Activated CD4-positive, alpha-beta memory T cell treated with anti-CD3 and anti-CD28 coated beads, Interleukin-2, amount 10 ng/mL, durations not matched to agents 7 days and 5 days (primary cell): ENCODE measurements at regions not wholly inside any gene's neighbourhood (a gene's known extent, or its start where the extent isn't known, plus 50 kb on each side); places are given as distances from the start of the nearest gene placed in this dataset.
"Not testable (repeated sequence)": the region's sequence is repeated elsewhere in the genome, so short reads cannot be mapped to it uniquely, and the experiment has no call there.

Experiments
- CTCF ChIA-PET: fragments of 350-600 bp; sonication (Branson Sonifier 250); formaldehyde crosslinking; loops from one replicate; lab custom pipeline; 2021; ENCODE audit warnings: antibody characterized with exemption, inconsistent platforms; lab: Charles Lee
- POLR2A ChIA-PET: fragments of 350-600 bp; sonication (Branson Sonifier 250); formaldehyde crosslinking; loops from one replicate; lab custom pipeline; 2021; ENCODE audit warnings: antibody characterized with exemption; lab: Charles Lee
- DNase-seq: peaks from one replicate; pipeline ENCODE4 v3.0.0-alpha.2; 2020
- H3K27ac Mint-ChIP-seq: one replicate; pipeline ENCODE4 v1.8.0; 2021; ENCODE audit warnings: mild to moderate bottlenecking, mixed read lengths
- H3K27me3 Mint-ChIP-seq: one replicate; pipeline ENCODE4 v1.8.0; 2021; ENCODE audit warnings: mixed read lengths
- H3K36me3 Mint-ChIP-seq: one replicate; pipeline ENCODE4 v1.8.0; 2021; ENCODE audit warnings: low read depth, mixed read lengths
- H3K4me1 Mint-ChIP-seq: one replicate; pipeline ENCODE4 v1.8.0; 2021; ENCODE audit warnings: mixed read lengths
- H3K4me3 Mint-ChIP-seq: one replicate; pipeline ENCODE4 v1.8.0; 2021; ENCODE audit warnings: mild to moderate bottlenecking, mixed read lengths
- H3K9me3 Mint-ChIP-seq: one replicate; pipeline ENCODE4 v1.8.0; 2021; ENCODE audit warnings: mixed read lengths

GRCh38 chrX:132302687-132303086, 83.4 kb upstream of the RAP2C start:
- CTCF ChIA-PET, H3K4me3 Mint-ChIP-seq, DNase-seq, H3K36me3 Mint-ChIP-seq, H3K27ac Mint-ChIP-seq, H3K27me3 Mint-ChIP-seq, H3K4me1 Mint-ChIP-seq, POLR2A ChIA-PET, H3K9me3 Mint-ChIP-seq: not testable (repeated sequence)

- ChIA-PET POLR2A (no interaction called here), CTCF (interaction anchor here (1.2 to 2.5 kb wide), 2 partner anchors 320 to 337 kb away, joined by 4 to 16 read pairs; no protein-coding TSS in a partner anchor)
- Mint-ChIP-seq H3K36me3 (no peaks in the 10 kb centered on the region), H3K27ac (no peak overlapping the region), H3K4me1 (peaks cover 6% of the 10 kb centered on the region), H3K4me3 (no peak overlapping the region), H3K27me3 (no peaks in the 10 kb centered on the region), H3K9me3 (no peaks in the 10 kb centered on the region)
- no peak for DNase-seq
These were observed 75.7 kb upstream of the RAP2C start for GRCh38 chrX:132294776-132295495.

GRCh38 chrX:132294192-132294591, 74.9 kb upstream of the RAP2C start:
- H3K36me3 Mint-ChIP-seq = no peaks in the 10 kb centered on the region
- peaks cover 6% of the 10 kb centered on the region for H3K4me1 Mint-ChIP-seq
- ChIA-PET CTCF (interaction anchor here (1.2 to 2.5 kb wide), 2 partner anchors 320 to 337 kb away, joined by 4 to 16 read pairs; no protein-coding TSS in a partner anchor), POLR2A (no interaction called here)
- no peaks in the 10 kb centered on the region for H3K9me3 Mint-ChIP-seq
- no peak for DNase-seq
- no peaks in the 10 kb centered on the region for H3K27me3 Mint-ChIP-seq
- H3K4me3 Mint-ChIP-seq = no peak overlapping the region
- no peak overlapping the region for H3K27ac Mint-ChIP-seq

GRCh38 chrX:132292793-132293192, 73.5 kb upstream of the RAP2C start:
- Mint-ChIP-seq H3K36me3 (no peaks in the 10 kb centered on the region), H3K27ac (no peak overlapping the region), H3K9me3 (no peaks in the 10 kb centered on the region), H3K27me3 (no peaks in the 10 kb centered on the region), H3K4me3 (no peak overlapping the region), H3K4me1 (peaks cover 6% of the 10 kb centered on the region)
- peak; percentile 18 for DNase-seq
- ChIA-PET CTCF (interaction anchor here (0.8 to 2.5 kb wide), 16 partner anchors 11 to 465 kb away, joined by 3 to 16 read pairs (median 4); no protein-coding TSS in a partner anchor), POLR2A (interaction anchor here (1.0 kb wide), 1 partner anchor 73 kb away, joined by 4 read pairs; no protein-coding TSS in a partner anchor)

GRCh38 chrX:132277953-132278614, 58.8 kb upstream of the RAP2C start:
- Mint-ChIP-seq H3K4me3 (no peak overlapping the region), H3K4me1 (no peaks in the 10 kb centered on the region), H3K9me3 (no peaks in the 10 kb centered on the region), H3K27me3 (no peaks in the 10 kb centered on the region), H3K36me3 (no peaks in the 10 kb centered on the region), H3K27ac (no peak overlapping the region)
- CTCF ChIA-PET = no interaction called here
- DNase-seq = no peak
- POLR2A ChIA-PET = no interaction called here

GRCh38 chrX:132272826-132273225, 53.6 kb upstream of the RAP2C start:
- Mint-ChIP-seq H3K36me3 (no peaks in the 10 kb centered on the region), H3K9me3 (no peaks in the 10 kb centered on the region), H3K27me3 (no peaks in the 10 kb centered on the region), H3K4me1 (peaks cover 6% of the 10 kb centered on the region), H3K27ac (no peak overlapping the region), H3K4me3 (no peak overlapping the region)
- no peak for DNase-seq
- ChIA-PET CTCF (interaction anchor here (0.8 kb wide), 1 partner anchor 20 kb away, joined by 3 read pairs; no protein-coding TSS in a partner anchor), POLR2A (no interaction called here)

GRCh38 chrX:132271311-132271778, 52.1 kb upstream of the RAP2C start:
- Mint-ChIP-seq H3K36me3 (no peaks in the 10 kb centered on the region), H3K4me3 (no peak overlapping the region), H3K27ac (no peak overlapping the region), H3K27me3 (no peaks in the 10 kb centered on the region), H3K9me3 (no peaks in the 10 kb centered on the region), H3K4me1 (peaks cover 6% of the 10 kb centered on the region)
- ChIA-PET POLR2A (no interaction called here), CTCF (no interaction called here)
- no peak for DNase-seq

GRCh38 chrX:132270699-132271098, 51.5 kb upstream of the RAP2C start:
- no peak overlapping the region for H3K4me3 Mint-ChIP-seq
- H3K9me3 Mint-ChIP-seq = no peaks in the 10 kb centered on the region
- ChIA-PET CTCF (no interaction called here), POLR2A (no interaction called here)
- no peaks in the 10 kb centered on the region for H3K27me3 Mint-ChIP-seq
- no peak for DNase-seq
- H3K4me1 Mint-ChIP-seq = peaks cover 6% of the 10 kb centered on the region
- no peak overlapping the region for H3K27ac Mint-ChIP-seq
- no peaks in the 10 kb centered on the region for H3K36me3 Mint-ChIP-seq

- H3K4me1 Mint-ChIP-seq = peaks cover 6% of the 10 kb centered on the region
- no peak overlapping the region for H3K4me3 Mint-ChIP-seq
- H3K27me3 Mint-ChIP-seq = no peaks in the 10 kb centered on the region
- H3K9me3 Mint-ChIP-seq = no peaks in the 10 kb centered on the region
- ChIA-PET CTCF (no interaction called here), POLR2A (no interaction called here)
- H3K36me3 Mint-ChIP-seq = no peaks in the 10 kb centered on the region
- H3K27ac Mint-ChIP-seq = no peak overlapping the region
- no peak for DNase-seq
These were observed 50.8 kb upstream of the RAP2C start for GRCh38 chrX:132270021-132270420.
